Right lobe of liver (tissue), 6 donors: ENCODE measurements at regions not wholly inside any gene's neighbourhood (a gene's known extent, or its start where the extent isn't known, plus 50 kb on each side); places are given as distances from the start of the nearest gene placed in this dataset.

Source experiments
- ATAC-seq, 4 donors: fragments of 200-7000 bp; cut with Tn5 transposase; one replicate each; pipeline ENCODE4 v1.9.1; 2020; ENCODE audit warnings: mild to moderate bottlenecking in 4 of 4, moderate library complexity in 4 of 4
- DNase-seq, 3 donors: peaks; one replicate each; pipeline ENCODE4 v3.0.0-alpha.2; 2020
- H3K27ac ChIP-seq, 3 donors: fragments of 200-600 bp; one replicate each; pipeline ENCODE4 v1.8.0; 2022
- H3K27me3 ChIP-seq, 2 donors: fragments of 200-600 bp; one replicate each; pipeline ENCODE4 v1.8.0; 2022
- H3K36me3 ChIP-seq, 4 donors: fragments of 200-600 bp; sonication (generic) in 1 of 4; one replicate each; pipeline versions ENCODE4 v1.5.1 to v1.8.0; 2017 to 2022; ENCODE audit warnings: control low read depth in 1 of 4
- H3K4me1 ChIP-seq, 4 donors: fragments of 200-600 bp; sonication (generic) in 1 of 4; one replicate each; pipeline versions ENCODE4 v1.5.1 to v1.8.0; 2017 to 2022; ENCODE audit warnings: control low read depth in 1 of 4
- H3K4me3 ChIP-seq, 3 donors: fragments of 200-600 bp; one replicate each; pipeline ENCODE4 v1.8.0; 2022
- H3K9me3 ChIP-seq, 4 donors: fragments of 200-600 bp; sonication (generic) in 1 of 4; one replicate each; pipeline versions ENCODE4 v1.5.1 to v1.8.0; 2017 to 2022; ENCODE audit warnings: control low read depth in 1 of 4
- POLR2A ChIP-seq: fragments of 450-650 bp; IDR thresholded peaks from one replicate; pipeline ENCODE4 v1.6.1; 2017; ENCODE audit warnings: antibody characterized with exemption, mild to moderate bottlenecking
- WGBS: methylation state at CpG from one replicate; pipeline ENCODE4 v1.1.6; 2018; ENCODE audit warnings: low coverage, low lambda C conversion rate; ENCODE audit not compliant: insufficient coverage; ENCODE audit errors: missing lambda C conversion rate; 5-methylcytosine and 5-hydroxymethylcytosine counted together
- intact Hi-C, 2 donors: fragments of 100-400 bp; cut with DNase I; formaldehyde crosslinking; loops; one replicate each; pipeline versions ENCODE4 v1.11.2 to v1.14.1; 2022
- TF ChIP-seq, protein P1 (sequence below), 4 donors: fragments of 200-600 bp in 3 of 4; fragments of 450-650 bp in 1 of 4; IDR thresholded peaks; one replicate each; pipeline versions ENCODE4 v1.5.1 to v1.8.0; 2016 to 2022; ENCODE audit warnings: antibody characterized with exemption in 4 of 4, mild to moderate bottlenecking in 2 of 4
- donor health status: DM: no; HTN: yes; CAD: no.
- donor health status: DM: no; HTN: no; CAD: no.
- donor health status: DM: no; HTN: no; CAD: no.
- donor health status: DM: no; HTN: yes; CAD: no.
- donor health status: DM: no; HTN: yes; CAD: no.

DNA sequence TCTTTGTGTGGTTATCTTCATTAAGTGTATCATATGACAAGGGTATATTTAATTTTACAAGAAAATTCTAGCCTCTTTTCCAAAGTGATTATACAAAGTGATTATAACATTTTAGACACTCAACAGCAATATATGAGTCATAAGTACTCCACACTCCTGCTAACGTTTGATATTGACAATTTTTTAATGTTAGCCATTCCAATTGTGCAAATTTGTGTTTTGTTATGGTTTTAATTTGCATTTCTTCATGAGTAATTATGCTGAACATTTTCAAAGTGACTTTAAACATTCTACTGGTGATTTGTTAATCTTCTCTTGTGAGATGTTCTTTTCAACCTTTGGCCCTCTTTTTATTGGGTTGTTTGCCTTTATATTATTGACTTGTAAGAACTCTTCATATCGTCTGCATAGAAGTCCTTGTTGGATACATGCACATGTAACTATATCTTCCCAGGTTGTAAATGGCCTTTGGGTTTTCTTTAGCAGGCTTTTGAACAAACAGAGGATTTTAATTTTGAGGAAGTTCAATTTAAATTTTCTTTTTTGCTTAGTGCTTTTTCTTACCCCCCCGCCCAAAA is 771.6 kb upstream of the ZNF608 start:
- intact Hi-C loops: no loop called here
- H3K4me3 ChIP-seq: no peak overlapping the region
- no peaks in the 10 kb centered on the region for H3K36me3 ChIP-seq
- H3K9me3 ChIP-seq: no peaks in the 10 kb centered on the region
- ATAC-seq (no peak), DNase-seq (no peak)
- H3K4me1 ChIP-seq: no peaks in the 10 kb centered on the region
- TF ChIP-seq, protein P1, sequence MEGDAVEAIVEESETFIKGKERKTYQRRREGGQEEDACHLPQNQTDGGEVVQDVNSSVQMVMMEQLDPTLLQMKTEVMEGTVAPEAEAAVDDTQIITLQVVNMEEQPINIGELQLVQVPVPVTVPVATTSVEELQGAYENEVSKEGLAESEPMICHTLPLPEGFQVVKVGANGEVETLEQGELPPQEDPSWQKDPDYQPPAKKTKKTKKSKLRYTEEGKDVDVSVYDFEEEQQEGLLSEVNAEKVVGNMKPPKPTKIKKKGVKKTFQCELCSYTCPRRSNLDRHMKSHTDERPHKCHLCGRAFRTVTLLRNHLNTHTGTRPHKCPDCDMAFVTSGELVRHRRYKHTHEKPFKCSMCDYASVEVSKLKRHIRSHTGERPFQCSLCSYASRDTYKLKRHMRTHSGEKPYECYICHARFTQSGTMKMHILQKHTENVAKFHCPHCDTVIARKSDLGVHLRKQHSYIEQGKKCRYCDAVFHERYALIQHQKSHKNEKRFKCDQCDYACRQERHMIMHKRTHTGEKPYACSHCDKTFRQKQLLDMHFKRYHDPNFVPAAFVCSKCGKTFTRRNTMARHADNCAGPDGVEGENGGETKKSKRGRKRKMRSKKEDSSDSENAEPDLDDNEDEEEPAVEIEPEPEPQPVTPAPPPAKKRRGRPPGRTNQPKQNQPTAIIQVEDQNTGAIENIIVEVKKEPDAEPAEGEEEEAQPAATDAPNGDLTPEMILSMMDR (IDR thresholded peaks at IDR 0.05): no peak
- TF ChIP-seq POLR2A: no peak
- H3K27me3 ChIP-seq: no peaks in the 10 kb centered on the region
- WGBS: 32% methylated on average over 3 of the region's 3 CpGs
- no peak overlapping the region for H3K27ac ChIP-seq

DNA sequence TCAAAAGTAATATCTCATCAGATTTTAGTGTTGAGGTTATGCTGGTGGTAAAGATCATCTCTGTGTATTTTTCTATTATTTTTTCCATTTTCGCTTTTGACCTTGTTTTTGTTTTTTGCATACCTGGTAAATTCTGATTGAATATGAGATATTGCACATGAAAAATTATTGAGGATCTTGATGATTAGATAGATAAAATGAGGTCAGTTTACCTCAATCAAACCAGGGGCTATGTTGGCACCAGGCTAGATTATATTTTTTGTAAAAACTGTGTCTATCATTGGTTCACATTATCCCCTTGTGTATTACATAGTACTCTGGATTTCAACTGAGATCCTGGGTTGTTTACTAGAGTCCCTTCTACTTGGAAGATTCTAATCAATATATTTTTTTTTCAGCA is 774.9 kb upstream of the ZNF608 start:
- 33% methylated on average over 1 of the region's 1 CpG for WGBS
- TF ChIP-seq, protein P1 (IDR thresholded peaks at IDR 0.05): no peak
- no peak for TF ChIP-seq POLR2A
- no peaks in the 10 kb centered on the region for H3K27me3 ChIP-seq
- DNase-seq (no peak), ATAC-seq (no peak)
- H3K9me3 ChIP-seq: no peaks in the 10 kb centered on the region
- H3K36me3 ChIP-seq: no peaks in the 10 kb centered on the region
- intact Hi-C loops: no loop called here
- no peak overlapping the region for H3K27ac ChIP-seq
- H3K4me3 ChIP-seq: no peak overlapping the region
- H3K4me1 ChIP-seq: no peaks in the 10 kb centered on the region

DNA sequence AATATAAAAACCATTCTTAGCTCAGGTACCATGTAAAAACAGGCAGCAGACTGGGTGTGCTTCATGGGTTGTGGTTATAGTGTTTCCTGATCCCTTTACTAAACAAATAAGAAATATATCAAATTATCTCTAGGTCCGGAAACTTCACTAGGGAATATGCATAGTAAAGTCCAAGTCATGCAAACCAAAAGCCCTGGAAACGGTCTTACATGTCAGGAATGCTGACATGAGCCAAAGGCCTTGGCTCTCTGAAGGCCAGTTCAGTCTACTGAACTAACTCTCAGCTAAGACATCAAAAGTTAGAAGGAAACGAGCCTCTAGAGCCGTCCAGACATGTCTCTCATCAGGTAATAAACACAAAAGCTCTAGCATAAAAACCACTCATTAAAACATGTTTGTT is 778.9 kb upstream of the ZNF608 start:
- H3K4me3 ChIP-seq: no peak overlapping the region
- 49% methylated on average over 4 of the region's 4 CpGs for WGBS
- intact Hi-C loops: no loop called here

DNA sequence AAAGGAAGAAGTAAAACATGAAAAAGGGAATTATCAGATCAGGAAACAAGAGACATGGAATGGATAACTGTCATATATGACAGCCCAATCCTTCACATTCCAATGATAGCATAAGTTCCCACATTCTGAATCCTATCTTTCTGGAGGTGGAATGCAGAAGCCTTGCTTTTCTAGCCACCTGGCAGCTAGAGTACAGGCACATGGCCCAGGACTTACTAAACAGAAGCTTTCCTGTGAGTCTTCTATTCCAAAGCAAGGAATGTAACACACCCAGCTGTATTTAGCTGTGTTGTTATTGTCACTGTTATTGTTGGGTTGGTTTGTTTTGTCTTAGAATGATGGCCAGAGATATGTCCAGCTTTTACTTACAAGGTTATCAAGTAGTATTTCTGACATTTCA is 780.5 kb upstream of the ZNF608 start:
- no peaks in the 10 kb centered on the region for H3K9me3 ChIP-seq
- H3K27ac ChIP-seq: no peak overlapping the region
- no peaks in the 10 kb centered on the region for H3K36me3 ChIP-seq
- no peaks in the 10 kb centered on the region for H3K4me1 ChIP-seq
- TF ChIP-seq POLR2A: no peak
- TF ChIP-seq, protein P1 (IDR thresholded peaks at IDR 0.05): no peak
- H3K4me3 ChIP-seq: no peak overlapping the region
- DNase-seq (no peak), ATAC-seq (no peak)
- no peaks in the 10 kb centered on the region for H3K27me3 ChIP-seq
- intact Hi-C loops: no loop called here

More for the DNA sequence above, 778.9 kb upstream of the ZNF608 start:
- Histone ChIP-seq H3K27ac (no peak overlapping the region), H3K27me3 (no peaks in the 10 kb centered on the region), H3K9me3 (no peaks in the 10 kb centered on the region), H3K4me1 (no peaks in the 10 kb centered on the region), H3K36me3 (no peaks in the 10 kb centered on the region)
- DNase-seq (no peak), ATAC-seq (no peak)
- TF ChIP-seq POLR2A: no peak
- TF ChIP-seq, protein P1 (IDR thresholded peaks at IDR 0.05): no peak

DNA sequence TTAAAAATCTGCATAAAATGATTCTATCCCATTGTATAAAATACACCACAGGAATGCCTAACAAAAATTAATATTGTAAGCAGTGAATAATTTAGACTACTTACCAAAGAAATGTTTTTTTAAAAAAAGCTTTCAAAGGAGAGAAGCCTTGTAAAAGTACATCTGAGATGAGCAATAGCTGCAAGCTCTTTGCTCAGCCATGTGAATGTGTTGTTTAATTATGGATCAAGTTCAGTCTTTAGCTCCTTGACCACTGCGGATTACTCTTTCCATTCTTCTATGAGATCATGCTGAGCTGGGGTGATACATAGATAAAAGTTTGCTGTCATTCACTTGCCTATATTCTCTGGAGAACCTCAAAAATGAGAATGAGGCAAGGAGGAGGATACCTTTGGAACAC is 782.4 kb upstream of the ZNF608 start:
- Histone ChIP-seq H3K27me3 (no peaks in the 10 kb centered on the region), H3K4me3 (no peak overlapping the region), H3K36me3 (no peaks in the 10 kb centered on the region), H3K27ac (no peak overlapping the region), H3K4me1 (no peaks in the 10 kb centered on the region), H3K9me3 (no peaks in the 10 kb centered on the region)
- intact Hi-C loops: no loop called here
- ATAC-seq: no peak
- no peak for TF ChIP-seq POLR2A
- TF ChIP-seq, protein P1 (IDR thresholded peaks at IDR 0.05): no peak
- no peak for DNase-seq
- 93% methylated on average over 1 of the region's 1 CpG for WGBS
